WTC11 (cell line): ENCODE measurements at regions not wholly inside any gene's neighbourhood (a gene's known extent, or its start where the extent isn't known, plus 50 kb on each side); places are given as distances from the start of the nearest gene placed in this dataset.

Experiments
- ATAC-seq: fragments of 200-7000 bp; cut with Tn5 transposase; 2 replicates; pipeline ENCODE4 v1.10.0; 2021; ENCODE audit warnings: mild to moderate bottlenecking, moderate library complexity
- CTCF ChIA-PET: fragments of 300-600 bp; sonication (Branson Sonifier 250); formaldehyde crosslinking; loops from one replicate; lab custom pipeline; 2021; ENCODE audit warnings: antibody characterized with exemption; lab: Charles Lee
- POLR2A ChIA-PET: fragments of 350-600 bp; sonication (Branson Sonifier 250); formaldehyde crosslinking; loops from one replicate; lab custom pipeline; 2021; ENCODE audit warnings: antibody characterized with exemption; lab: Charles Lee
- DNase-seq: peaks from one replicate; pipeline ENCODE4 v3.0.0; 2021; ENCODE audit warnings: low spot score
- H3K27ac Mint-ChIP-seq: 2 replicates; pipeline ENCODE4 v1.8.0; 2021; ENCODE audit warnings: mixed read lengths
- H3K27me3 Mint-ChIP-seq: 2 replicates; pipeline ENCODE4 v1.8.0; 2021; ENCODE audit warnings: low read depth, mild to moderate bottlenecking, moderate library complexity, mixed read lengths
- H3K36me3 Mint-ChIP-seq: 2 replicates; pipeline ENCODE4 v1.8.0; 2021; ENCODE audit warnings: mixed read lengths
- H3K4me1 Mint-ChIP-seq: 2 replicates; pipeline ENCODE4 v1.8.0; 2022; ENCODE audit warnings: mixed read lengths
- H3K4me3 Mint-ChIP-seq: 2 replicates; pipeline ENCODE4 v1.8.0; 2021; ENCODE audit warnings: mild to moderate bottlenecking, moderate library complexity, mixed read lengths
- H3K9me3 Mint-ChIP-seq: 2 replicates; pipeline ENCODE4 v1.8.0; 2021; ENCODE audit warnings: mixed read lengths
- CDX4 ChIP-seq: fragments of 250-450 bp; sonication (Bioruptor Pico); IDR thresholded peaks from 2 replicates; pipeline ENCODE4 v1.9.0; 2021; ENCODE audit warnings: moderate library complexity, mild to moderate bottlenecking, inconsistent platforms, borderline replicate concordance
- CTCF ChIP-seq: fragments of 200-600 bp; IDR thresholded peaks from 2 replicates; pipeline ENCODE4 v1.8.0; 2022; ENCODE audit warnings: antibody characterized with exemption
- ESRRA ChIP-seq: sonication (generic); formaldehyde crosslinking; IDR thresholded peaks from 2 replicates; pipeline ENCODE4 v1.8.1; 2022; ENCODE audit warnings: mild to moderate bottlenecking, missing genetic modification reagents, borderline replicate concordance
- FOXP4 ChIP-seq: sonication (generic); formaldehyde crosslinking; IDR thresholded peaks from 2 replicates; pipeline ENCODE4 v1.8.0; 2022; ENCODE audit warnings: mild to moderate bottlenecking, missing genetic modification reagents
- HMGA2 ChIP-seq: fragments of 250-450 bp; sonication (Bioruptor Pico); IDR thresholded peaks from 2 replicates; pipeline ENCODE4 v1.4.0; 2021; ENCODE audit warnings: mild to moderate bottlenecking, moderate library complexity
- MLX ChIP-seq: sonication (generic); formaldehyde crosslinking; IDR thresholded peaks from 2 replicates; pipeline ENCODE4 v1.8.1; 2023; ENCODE audit warnings: mild to moderate bottlenecking, missing genetic modification reagents, moderate library complexity
- MXD4 ChIP-seq: fragments of 250-450 bp; sonication (Bioruptor Pico); IDR thresholded peaks from 2 replicates; pipeline ENCODE4 v1.8.0; 2021; ENCODE audit warnings: mild to moderate bottlenecking, moderate library complexity, borderline replicate concordance
- NFATC4 ChIP-seq: fragments of 250-450 bp; sonication (Bioruptor Pico); IDR thresholded peaks from 2 replicates; pipeline ENCODE4 v1.9.0; 2021; ENCODE audit warnings: mild to moderate bottlenecking
- RORB ChIP-seq: fragments of 250-450 bp; sonication (Bioruptor Pico); IDR thresholded peaks from 2 replicates; pipeline ENCODE4 v1.9.0; 2021; ENCODE audit warnings: mild to moderate bottlenecking
- SMAD4 ChIP-seq: sonication (generic); formaldehyde crosslinking; IDR thresholded peaks from 2 replicates; pipeline ENCODE4 v1.8.0; 2022; ENCODE audit warnings: mild to moderate bottlenecking, missing genetic modification reagents
- TEAD1 ChIP-seq: sonication (generic); formaldehyde crosslinking; IDR thresholded peaks from 2 replicates; pipeline ENCODE4 v1.8.0; 2022; ENCODE audit warnings: mild to moderate bottlenecking, missing genetic modification reagents
- TP53 ChIP-seq: sonication (generic); formaldehyde crosslinking; IDR thresholded peaks from 2 replicates; pipeline ENCODE4 v1.8.1; 2023; ENCODE audit warnings: mild to moderate bottlenecking, missing genetic modification reagents
- ZNF281 ChIP-seq: sonication (generic); formaldehyde crosslinking; IDR thresholded peaks from 2 replicates; pipeline ENCODE4 v1.8.0; 2023; ENCODE audit warnings: mild to moderate bottlenecking, missing genetic modification reagents
- ZNF512 ChIP-seq: sonication (generic); formaldehyde crosslinking; IDR thresholded peaks from 2 replicates; pipeline ENCODE4 v1.8.1; 2022; ENCODE audit warnings: missing genetic modification reagents, borderline replicate concordance

GRCh38 chr4:75289914-75290582 is 224.2 kb downstream of the RCHY1 start (continued):
- TF ChIP-seq FOXP4 (no peak), TEAD1 (no peak)

GRCh38 chr4:75287738-75288517 is 226.3 kb downstream of the RCHY1 start:
- H3K4me3 Mint-ChIP-seq, result no peak overlapping the region
- no peaks in the 10 kb centered on the region for H3K27me3 Mint-ChIP-seq
- no peak for DNase-seq
- ChIA-PET CTCF (interaction anchor here (0.9 to 1.5 kb wide), 2 partner anchors 317 to 355 kb away, joined by 3 to 6 read pairs; partner anchors contain the start of gene PARM1), POLR2A (no interaction called here)
- no peak overlapping the region for H3K27ac Mint-ChIP-seq
- H3K36me3 Mint-ChIP-seq, result no peaks in the 10 kb centered on the region
- TF ChIP-seq ZNF281 (CRISPR knock-in tag), result no peak
- TF ChIP-seq TP53 (CRISPR knock-in tag), result no peak
- no peak for TF ChIP-seq HMGA2 (CRISPR knock-in tag)
- TF ChIP-seq MXD4, result no peak
- TF ChIP-seq CDX4 (CRISPR knock-in tag), result no peak
- no peak for TF ChIP-seq MLX (CRISPR knock-in tag)
- TF ChIP-seq RORB, result no peak
- no peak for TF ChIP-seq NFATC4 (CRISPR knock-in tag)
- TF ChIP-seq SMAD4, result no peak
- TF ChIP-seq ZNF512 (CRISPR knock-in tag), result no peak
- TF ChIP-seq ESRRA (CRISPR knock-in tag), result no peak
- no peak for TF ChIP-seq CTCF
- no peak for ATAC-seq
- H3K9me3 Mint-ChIP-seq, result peaks cover 10% of the 10 kb centered on the region
- H3K4me1 Mint-ChIP-seq, result peaks cover 10% of the 10 kb centered on the region
